Activated naive CD4-positive, alpha-beta T cell treated with anti-CD3 and anti-CD28 coated beads, Interleukin-2, amount 50 U/mL, for 16 hours (primary cell): ENCODE measurements at regions not wholly inside any gene's neighbourhood (a gene's known extent, or its start where the extent isn't known, plus 50 kb on each side); places are given as distances from the start of the nearest gene placed in this dataset.

ENCODE experiments used
- DNase-seq: peaks from one replicate; pipeline ENCODE4 v3.0.0-alpha.2; 2020

DNA sequence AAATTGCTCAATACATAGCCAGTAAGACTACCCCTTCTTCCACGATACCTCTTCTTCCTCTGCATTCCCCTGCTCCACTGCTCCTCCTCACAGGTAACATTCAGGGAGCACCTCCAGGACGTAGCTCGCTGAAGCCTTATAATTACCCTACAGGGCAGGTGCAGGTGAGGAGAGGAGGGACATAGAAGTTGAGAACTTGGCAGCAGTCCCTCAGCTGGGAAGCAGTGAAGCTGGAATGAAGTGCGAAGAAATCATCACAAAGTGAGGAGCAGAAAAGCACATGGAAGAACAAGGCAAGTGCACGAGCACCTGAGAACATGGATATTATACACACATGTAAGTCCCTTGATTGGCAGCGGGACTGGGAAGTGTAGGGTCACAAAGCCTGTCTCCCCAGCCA lies 118.2 kb downstream of the HSD17B3 start:
- DNase-seq: no peak

DNA sequence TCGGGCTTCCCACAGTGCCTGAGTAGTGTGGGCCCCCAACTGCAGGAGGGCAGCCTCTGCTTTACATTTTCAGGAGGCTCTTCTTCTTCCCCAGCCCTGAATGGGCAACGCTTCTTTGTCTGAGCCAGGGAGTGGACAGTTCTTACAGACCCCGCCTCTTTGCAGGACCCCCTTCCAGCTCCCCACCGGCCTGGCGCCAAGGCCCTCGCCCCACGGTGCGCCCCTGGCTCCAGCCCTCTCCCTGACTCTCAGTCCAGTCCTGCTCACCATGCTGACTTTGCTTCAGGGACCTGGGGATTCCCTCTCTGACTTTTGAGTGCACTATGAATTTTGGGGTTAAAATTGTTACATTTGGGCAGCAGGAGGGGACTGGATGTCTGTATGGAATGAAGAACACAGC lies 123.8 kb downstream of the HSD17B3 start:
- no peak for DNase-seq

DNA sequence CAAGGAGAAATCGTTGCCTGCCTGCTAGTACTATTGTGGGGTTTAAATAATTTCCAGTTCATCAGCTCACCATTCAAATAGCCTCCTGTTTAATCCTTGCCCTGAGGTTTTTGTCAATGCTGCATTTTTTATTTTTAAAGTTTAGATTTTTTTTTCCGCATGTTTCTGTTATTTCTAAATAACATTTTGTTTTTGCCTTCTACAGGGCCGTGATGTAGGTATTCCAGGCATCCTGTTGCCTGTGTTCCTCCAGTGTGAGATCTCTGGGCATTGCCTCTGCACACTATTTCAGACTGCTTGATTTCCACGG lies 124.3 kb downstream of the HSD17B3 start:
- no peak for DNase-seq

DNA sequence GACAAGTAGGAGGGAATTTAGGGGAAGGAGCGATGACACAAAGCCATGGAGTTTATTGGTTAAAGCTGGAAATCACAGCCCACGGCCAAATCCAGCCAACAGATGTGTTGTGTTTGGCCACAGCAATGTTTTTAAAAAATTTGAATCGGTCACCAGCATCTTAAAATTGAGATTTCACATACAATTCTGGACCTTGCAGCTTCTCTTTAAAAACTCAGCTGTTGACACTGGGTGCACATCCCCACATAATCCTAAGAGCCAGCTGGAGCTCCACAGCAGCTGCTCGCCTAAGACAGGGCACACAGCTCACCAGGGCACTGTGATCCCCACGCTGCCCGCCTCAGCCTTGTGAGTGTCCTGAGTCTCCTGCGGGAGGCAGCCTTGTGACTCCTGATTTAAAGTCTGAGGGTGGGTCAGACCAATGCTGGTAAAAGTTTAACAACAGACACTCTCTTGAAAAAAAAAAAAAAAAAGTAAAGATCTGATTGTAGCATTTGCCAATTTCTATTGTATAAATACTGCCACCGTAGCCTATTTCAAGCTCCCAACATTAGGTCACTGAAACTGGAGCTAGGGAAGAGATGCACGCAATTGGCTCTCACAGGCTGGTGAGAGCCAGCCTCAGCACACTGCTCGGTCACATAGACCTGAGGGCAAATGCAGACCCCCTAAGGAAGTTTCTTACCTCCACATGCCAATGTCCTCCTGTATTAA lies 124.8 kb downstream of the HSD17B3 start:
- DNase-seq: no peak

DNA sequence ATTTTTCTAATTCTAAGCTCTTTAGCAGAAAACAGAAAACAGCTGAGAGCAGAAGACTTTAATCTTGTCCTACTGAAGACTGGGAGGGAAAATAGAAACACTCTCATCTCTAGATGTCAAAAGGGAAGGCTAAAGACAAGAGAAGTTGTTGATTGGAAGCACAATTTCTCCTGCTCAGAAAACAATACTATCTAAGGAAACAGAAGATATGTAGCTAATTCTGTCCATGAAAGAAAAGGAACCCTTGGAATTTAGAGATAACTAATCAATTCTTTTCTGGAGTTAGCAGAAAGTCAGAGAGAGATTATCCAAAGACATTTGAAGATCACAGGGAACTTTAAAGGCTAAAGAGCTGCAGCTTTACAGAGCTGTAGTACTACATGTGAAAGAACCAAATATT lies 126.2 kb downstream of the HSD17B3 start:
- DNase-seq: no peak

DNA sequence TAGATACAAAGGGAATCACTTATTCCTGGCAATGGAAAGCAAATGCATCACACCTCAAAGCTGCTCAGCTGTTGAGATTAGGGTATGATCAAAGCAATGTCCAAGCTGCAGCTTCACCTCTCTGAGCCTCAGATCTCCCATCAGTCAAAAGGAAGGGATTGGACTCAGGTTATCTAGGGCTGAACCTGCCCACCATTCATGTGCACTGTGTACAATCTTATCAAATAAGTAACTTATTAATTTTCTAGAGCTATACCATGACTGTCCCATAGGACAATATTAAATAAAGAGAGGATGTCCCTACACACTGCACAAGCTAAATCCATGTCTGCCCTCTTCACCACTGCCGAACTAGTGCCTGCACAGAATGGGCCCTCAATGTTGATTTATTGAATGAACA lies 127.0 kb downstream of the HSD17B3 start:
- DNase-seq: no peak

DNA sequence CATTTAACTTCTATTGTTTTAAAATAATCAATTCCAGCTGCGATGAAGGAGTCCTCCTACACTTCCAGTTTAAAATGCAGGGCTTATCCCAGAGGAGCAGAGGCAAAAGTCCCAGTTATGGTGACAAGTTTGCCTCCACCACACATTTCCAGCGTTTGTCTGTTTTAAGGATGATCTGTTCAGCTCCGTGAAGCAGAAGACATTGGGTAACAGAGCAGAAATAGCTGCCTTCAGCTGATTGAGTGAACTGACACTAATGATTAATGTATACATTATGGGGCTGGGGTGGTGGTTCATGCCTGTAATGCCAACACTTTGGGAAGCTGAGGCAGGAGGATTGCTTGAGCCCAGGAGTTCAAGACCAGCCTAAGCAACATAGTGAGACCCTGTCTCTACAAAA lies 127.6 kb downstream of the HSD17B3 start:
- DNase-seq: no peak

DNA sequence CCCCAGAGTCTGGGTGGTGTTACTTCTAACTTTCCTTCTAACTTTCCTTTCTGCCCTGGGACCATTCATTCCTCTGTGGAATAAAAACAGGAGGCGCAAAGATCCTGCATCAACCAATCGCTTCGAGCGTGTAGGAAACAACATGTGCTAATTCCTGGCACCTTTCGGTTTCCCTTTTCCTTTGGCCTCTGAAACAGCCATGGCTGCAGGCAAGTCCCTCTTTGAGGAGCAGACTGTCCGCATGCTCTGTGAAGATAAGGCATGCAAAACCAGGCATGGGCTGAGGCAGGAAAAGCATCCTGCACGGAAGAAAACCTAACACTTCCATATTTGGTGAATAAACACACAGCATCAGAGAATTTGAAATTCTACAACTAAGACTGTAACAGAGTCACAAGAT lies 128.3 kb downstream of the HSD17B3 start:
- no peak for DNase-seq

DNA sequence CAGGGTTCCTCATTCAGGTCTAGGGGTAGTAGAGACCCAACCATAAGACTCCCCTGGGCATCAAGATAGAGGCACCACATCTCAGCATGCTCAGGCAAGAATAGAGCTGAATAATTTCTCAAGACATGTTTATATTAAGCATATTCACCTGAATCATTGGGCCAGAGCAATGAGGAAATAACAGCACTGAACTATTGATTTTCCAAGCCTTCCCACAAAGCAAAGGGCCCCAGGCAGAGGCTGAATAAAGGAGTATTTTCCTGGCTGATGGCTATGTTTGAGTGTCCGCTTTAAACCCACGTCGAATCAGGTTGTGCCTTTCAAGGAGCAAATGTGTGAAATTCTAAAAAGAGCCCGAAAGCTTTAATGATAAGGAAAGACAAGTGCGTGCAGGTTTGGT lies 129.2 kb downstream of the HSD17B3 start:
- DNase-seq: no peak

DNA sequence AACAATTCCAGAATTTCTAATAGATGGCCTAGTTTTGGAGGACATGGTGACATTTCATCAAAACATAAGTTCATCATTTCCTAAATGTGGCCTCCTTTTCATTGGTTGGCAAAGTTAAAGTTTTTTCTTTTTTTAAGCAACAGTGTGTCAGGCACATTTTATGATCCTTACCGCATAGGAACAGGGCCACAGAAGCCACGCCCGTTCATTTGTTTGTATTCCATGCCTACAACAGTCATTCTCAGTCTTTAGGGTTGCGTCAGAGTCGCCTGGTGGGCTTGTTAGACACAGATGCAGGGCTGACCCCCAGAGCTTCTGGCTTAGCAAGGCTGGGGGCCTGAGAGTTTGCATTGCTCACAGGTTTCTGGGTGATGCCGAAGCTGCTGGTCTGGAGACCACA lies 130.2 kb downstream of the HSD17B3 start:
- DNase-seq: no peak

DNA sequence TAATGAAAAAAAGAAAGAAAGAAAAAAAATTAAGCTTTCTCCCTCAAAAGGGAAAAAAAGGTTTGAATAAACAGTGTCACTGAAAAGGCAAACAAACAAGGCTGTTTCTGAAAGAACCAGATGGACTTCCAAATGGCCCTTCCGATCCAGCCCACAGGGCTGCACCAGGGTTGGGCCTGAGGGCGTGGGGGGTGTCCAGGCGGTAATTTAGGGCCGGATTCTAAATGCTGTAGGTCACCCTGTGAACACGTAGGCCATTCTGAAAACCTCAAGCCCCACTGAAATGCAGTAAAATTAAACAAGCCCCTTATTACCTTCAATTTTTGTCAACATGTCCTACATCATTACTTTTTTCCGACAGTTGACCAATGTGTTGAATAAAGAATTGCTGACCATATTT lies 132.1 kb downstream of the HSD17B3 start:
- DNase-seq: no peak

DNA sequence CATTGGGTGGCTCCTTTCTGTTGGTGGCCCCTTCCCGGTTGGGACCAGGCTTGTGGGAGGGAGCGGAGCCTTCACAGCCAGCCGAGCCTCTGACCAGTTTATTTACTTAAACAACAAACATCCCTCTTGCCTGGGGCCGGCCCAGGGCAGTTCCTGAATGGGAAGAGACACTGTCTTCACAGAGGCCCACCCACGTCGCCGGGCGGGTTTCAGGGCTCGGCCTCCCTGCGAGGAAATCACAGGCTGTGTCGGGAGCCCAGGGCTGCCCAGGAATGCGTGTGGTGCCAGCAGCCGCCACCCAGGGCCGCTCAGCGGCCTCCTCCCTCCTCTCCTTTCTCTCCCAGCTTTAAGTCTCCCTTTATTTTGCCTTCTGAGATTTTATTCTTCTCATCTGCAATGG lies 132.5 kb downstream of the HSD17B3 start:
- no peak for DNase-seq

DNA sequence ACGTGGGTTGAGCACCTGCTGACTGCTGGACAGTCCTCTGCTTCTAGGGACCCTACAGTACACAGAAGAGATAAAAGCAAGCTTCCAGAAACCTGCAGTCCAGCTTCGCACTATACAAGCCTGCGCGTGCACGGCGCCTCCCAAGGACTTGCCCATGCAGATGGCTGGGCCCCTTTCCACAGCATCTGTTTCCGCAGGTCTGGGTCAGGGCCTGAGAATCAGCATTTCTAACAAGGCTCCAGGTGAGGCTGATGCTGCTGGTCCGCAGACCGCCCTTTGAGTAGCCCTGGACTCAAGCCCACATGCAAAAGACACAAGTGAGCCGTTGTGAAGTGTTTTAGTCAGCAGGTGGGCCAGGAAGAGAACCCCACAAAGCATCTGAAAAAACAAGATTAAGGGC lies 133.1 kb downstream of the HSD17B3 start:
- no peak for DNase-seq

DNA sequence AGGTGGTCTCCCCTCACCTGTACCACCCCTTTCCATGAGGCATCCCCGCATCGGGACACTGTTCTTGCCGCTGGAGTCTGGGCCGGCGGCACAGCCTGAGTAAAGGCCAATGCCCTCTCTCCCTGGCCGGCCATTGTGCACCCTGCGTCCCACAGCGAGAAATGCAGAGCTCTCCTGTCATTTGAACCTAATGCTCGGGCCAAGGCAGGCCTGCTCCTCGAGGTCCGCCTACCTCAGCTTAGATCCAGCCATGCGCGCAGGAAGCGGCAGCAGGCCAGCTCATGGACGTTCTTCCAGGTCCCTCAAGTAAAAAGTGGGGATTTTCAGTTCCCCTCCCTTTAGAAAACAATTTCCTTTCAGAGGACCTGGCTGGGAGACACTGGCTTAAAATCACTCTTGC lies 135.0 kb downstream of the HSD17B3 start:
- DNase-seq: no peak

DNA sequence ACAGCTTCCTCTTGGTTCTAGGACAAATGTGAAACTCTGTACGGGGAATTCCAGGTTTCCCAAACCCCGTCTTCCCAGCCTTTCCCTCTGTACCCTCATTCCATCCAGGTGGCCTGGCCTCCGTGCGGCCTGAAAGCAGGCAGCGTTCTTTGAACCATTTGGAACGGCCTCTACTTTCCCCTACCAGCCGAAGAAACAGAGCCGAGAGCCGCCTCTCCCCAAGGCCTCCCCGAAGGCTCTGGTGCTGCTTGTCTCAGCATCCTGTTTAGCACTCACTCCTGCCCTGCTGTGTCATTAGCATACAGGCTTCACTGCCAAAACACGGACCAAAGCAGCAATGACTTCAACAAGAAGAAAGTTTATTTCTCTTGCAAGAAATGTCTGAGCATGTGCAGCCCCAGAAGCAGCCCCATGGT lies 137.7 kb downstream of the HSD17B3 start:
- DNase-seq: no peak

DNA sequence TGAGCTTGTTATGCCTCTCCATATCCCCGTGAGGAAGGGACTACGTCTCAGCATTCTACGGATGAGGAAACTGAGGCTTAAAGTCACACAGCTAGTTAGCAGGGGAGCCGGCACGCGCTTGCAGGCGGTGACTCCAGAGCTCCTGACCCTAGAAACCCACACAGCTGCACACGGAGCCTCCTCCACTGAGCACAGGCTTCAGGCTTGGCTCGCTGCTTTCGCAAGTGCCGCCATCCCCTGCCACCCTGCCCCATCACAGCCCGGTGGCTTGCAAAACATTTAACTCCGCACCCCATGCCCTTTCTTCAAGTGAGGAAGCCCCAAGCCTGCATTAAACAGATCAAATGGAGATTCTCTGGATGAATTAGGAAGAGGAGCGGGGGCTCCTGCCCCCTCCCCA lies 138.3 kb downstream of the HSD17B3 start:
- no peak for DNase-seq

DNA sequence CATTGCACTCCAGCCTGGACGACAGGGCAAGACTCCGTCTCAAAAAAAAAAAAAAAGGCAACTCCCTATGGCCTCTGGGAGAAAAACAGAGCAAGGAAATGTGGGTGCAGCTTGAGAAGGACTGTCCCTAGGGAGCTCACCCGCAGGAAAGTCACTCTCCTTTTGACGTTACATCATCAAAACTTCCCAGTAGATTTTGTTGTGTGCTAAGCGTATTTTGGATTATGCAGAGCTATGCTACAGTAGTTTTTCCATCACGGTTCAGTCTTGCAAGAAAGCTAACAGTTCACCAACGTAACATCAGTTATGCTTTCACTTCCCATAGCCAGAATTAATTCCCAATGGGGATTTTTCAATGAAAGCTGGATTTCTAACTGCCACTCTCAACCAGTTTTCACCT lies 138.8 kb downstream of the HSD17B3 start:
- DNase-seq: no peak

DNA sequence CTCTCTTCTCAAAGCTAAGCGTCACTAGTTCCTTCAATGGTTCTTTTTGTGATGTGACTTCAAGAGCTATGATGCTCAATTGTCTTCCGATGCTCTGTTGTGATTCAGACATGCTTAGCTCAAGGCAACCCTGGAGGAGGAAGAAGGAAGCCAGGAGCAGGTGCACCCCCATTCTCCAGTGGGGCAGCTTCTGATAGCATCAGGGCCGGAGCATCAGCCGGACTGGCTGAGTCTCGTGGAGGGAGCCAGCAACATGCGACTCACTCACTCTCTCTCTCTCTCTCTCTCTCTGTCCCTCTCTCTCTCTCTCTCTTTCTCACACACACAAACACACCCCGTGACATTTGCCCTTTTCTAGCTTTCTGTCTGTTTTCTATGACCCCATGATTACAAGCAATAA lies 140.2 kb downstream of the HSD17B3 start:
- no peak for DNase-seq

DNA sequence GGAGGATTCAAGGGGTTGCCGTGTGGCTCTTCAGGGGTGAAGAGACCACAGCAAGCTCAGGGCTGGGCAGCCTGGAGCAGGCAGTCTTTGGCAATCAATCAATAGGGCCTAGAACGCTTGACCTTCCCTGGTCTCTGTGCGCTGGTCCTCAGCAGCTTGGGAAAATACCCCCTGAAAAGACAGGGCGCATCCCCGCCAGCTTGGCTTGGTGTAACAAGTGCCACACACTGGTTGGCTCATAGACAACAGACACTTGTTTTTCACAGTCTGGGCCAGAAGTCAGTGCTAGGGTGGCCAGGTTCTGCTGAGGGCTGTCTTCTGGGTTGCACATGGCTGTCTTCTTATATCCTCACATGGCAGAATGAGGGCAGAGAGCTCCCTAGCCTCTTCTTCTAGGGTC lies 141.1 kb downstream of the HSD17B3 start:
- no peak for DNase-seq

DNA sequence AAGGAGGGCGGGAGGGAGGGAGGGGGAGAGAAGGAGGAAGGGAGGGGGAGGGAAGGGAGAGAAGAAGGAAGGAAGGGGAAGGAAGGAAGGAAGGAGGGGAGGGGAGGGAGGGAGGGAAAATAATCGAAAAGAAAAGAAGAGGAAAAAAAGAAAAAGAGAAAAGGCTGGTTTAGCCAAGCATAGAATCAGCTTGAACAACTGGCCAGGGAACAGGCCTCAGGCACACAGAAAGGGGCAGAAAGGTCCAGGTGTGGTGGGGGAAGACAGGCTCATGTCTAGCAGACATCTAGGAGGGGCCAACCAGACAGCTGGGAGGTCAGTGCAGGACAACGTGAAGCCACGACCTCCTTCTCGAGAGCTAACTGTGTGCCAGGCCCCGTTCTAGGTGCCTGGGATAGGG lies 141.8 kb downstream of the HSD17B3 start:
- no peak for DNase-seq

DNA sequence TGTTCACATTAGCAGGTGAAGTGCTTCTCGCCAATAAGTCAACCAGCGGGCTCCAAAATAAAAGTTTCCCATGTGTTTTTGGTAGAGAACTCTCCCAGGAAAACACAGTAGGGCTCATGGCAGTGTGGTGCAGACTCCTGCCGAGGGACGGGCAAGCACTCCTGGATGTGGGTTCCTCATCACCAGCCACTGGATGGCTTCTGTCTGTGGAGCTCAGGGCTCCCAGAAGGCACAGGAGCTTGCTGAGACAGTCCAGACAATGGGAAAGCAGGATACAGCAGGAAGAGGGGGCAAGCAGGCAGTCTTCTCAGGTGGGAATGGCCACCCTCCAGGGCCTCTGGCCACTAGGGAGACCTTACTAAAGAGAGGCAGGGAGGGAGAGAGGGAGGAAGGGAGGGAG lies 142.4 kb downstream of the HSD17B3 start:
- no peak for DNase-seq

DNA sequence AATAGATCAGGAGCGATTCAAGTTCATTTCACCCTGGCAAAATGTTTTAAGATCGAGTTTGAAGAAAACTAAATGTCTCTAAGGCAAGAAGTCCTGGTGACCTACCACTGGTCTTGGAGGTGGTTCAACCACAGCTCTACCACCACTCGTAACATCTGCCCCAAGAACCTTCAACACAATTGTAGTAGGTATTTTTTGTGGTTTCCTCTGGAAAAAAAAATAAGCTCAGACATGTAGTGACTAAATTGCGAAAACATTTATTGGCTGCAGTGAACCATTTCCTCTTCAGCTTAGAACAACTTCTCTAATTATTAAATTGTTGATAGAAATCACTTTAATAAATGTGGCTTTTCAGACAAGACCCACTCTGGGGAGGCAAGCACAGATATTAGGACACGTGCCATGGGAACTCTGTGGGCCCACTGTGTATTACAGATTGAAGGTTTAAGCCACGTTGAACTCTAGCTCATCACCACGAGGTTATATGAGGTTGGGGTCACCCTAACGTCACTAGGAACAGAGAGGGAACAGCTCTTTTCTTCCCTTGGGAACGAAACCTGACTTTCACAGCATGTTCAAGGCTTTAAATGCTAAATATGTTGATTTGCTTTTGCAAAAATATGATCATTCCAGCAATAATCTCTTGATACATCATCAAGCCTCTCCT lies 142.9 kb downstream of the HSD17B3 start:
- DNase-seq: no peak

DNA sequence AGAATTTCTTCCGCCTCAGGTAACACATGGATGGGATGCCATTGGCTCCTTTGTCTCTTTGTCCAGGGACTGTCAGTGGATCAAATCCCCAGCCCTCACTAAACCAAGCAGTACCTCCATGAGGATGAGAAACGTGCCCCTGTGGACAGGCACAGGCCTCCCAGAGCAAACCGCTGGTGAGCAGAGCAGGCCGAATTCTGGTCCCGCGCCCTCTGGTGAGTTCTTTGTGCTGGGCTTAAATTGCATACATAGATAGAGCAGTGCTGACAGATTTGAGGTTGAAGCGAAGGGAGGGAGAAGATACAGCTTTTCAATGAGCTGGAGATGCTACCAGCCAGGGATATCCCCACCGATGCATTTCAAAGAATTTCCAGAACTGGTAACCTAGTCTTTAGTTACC lies 143.8 kb downstream of the HSD17B3 start:
- DNase-seq: no peak

DNA sequence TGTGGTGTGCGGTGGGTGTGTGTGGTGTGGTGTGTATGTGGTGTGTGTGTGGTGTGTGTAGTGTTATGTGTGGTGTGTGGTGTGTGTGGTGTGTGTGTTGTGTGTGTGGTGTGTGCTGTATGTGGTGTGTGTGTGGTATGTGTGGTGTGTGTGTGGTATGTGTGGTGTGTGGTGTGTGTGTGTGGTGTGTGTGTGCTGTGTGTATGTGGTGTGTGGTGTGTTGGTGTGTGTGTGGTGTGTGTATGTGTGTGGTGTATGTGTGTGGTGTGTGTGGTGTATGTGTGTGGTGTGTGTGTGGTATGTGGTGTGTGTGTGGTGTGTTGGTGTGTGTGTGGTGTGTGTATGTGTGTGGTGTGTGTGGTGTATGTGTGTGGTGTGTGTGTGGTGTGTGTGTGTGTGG lies 144.3 kb downstream of the HSD17B3 start:
- DNase-seq: no peak
